DND-41 (cell line): ENCODE measurements at regions not wholly inside any gene's neighbourhood (a gene's known extent, or its start where the extent isn't known, plus 50 kb on each side); places are given as distances from the start of the nearest gene placed in this dataset.

Source experiments
- CTCF ChIP-seq: IDR thresholded peaks from 2 replicates; pipeline ENCODE4 v1.5.1; 2012; ENCODE audit warnings: borderline replicate concordance, low read length, moderate library complexity, mild to moderate bottlenecking; ENCODE audit not compliant: poor library complexity, severe bottlenecking; ENCODE audit errors: extremely low read depth
- EZH2 ChIP-seq: IDR thresholded peaks from 3 replicates; pipeline ENCODE4 v1.6.1; 2012; ENCODE audit warnings: borderline replicate concordance, low read depth, mild to moderate bottlenecking, moderate library complexity, low read length, inconsistent platforms; ENCODE audit not compliant: severe bottlenecking

GRCh38 chr5:116951219-116951618 is 376.6 kb upstream of the SEMA6A start:
- TF ChIP-seq CTCF (no peak), EZH2 (no peak)
